Astrocyte (in vitro differentiated cells and primary cell): ENCODE measurements at regions not wholly inside any gene's neighbourhood (a gene's known extent, or its start where the extent isn't known, plus 50 kb on each side); places are given as distances from the start of the nearest gene placed in this dataset.

Source experiments
- EZH2 ChIP-seq: IDR thresholded peaks from 2 replicates; pipeline ENCODE4 v1.6.1; 2012; ENCODE audit warnings: mild to moderate bottlenecking, low read length, inconsistent platforms; ENCODE audit not compliant: insufficient read depth
- TF ChIP-seq, protein P1 (sequence below): IDR thresholded peaks from 2 replicates; pipeline ENCODE4 v1.5.1; 2011; ENCODE audit warnings: low read depth, mild to moderate bottlenecking, inconsistent platforms, low read length, moderate library complexity; ENCODE audit not compliant: insufficient read depth

DNA sequence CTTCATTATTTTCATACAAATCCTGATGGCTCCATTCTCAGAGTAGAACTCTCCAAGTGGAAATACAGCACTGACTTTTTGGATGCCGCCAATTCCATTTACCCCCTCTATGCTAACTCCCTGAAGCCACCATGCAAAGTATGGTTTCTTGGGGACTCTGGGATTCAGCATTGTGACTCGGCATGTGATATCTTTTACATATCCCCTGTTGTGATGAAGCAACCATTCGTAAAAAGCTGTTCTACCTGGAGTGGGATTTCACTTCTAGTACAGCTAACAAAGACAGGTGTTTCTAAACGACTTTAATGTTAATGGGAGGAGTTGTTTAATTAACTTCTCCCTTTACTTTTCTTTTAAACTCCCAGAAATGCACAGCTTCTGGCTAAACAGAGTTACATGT lies 533.5 kb downstream of the RBFOX1 start:
- no peak for TF ChIP-seq EZH2
- TF ChIP-seq, protein P1, sequence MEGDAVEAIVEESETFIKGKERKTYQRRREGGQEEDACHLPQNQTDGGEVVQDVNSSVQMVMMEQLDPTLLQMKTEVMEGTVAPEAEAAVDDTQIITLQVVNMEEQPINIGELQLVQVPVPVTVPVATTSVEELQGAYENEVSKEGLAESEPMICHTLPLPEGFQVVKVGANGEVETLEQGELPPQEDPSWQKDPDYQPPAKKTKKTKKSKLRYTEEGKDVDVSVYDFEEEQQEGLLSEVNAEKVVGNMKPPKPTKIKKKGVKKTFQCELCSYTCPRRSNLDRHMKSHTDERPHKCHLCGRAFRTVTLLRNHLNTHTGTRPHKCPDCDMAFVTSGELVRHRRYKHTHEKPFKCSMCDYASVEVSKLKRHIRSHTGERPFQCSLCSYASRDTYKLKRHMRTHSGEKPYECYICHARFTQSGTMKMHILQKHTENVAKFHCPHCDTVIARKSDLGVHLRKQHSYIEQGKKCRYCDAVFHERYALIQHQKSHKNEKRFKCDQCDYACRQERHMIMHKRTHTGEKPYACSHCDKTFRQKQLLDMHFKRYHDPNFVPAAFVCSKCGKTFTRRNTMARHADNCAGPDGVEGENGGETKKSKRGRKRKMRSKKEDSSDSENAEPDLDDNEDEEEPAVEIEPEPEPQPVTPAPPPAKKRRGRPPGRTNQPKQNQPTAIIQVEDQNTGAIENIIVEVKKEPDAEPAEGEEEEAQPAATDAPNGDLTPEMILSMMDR, result no peak
